ENCODE measurements at regions not wholly inside any gene's neighbourhood (a gene's known extent, or its start where the extent isn't known, plus 50 kb on each side); places are given as distances from the start of the nearest gene placed in this dataset.
"Not testable (repeated sequence)": the region's sequence is repeated elsewhere in the genome, so short reads cannot be mapped to it uniquely, and the experiment has no call there.

DNA sequence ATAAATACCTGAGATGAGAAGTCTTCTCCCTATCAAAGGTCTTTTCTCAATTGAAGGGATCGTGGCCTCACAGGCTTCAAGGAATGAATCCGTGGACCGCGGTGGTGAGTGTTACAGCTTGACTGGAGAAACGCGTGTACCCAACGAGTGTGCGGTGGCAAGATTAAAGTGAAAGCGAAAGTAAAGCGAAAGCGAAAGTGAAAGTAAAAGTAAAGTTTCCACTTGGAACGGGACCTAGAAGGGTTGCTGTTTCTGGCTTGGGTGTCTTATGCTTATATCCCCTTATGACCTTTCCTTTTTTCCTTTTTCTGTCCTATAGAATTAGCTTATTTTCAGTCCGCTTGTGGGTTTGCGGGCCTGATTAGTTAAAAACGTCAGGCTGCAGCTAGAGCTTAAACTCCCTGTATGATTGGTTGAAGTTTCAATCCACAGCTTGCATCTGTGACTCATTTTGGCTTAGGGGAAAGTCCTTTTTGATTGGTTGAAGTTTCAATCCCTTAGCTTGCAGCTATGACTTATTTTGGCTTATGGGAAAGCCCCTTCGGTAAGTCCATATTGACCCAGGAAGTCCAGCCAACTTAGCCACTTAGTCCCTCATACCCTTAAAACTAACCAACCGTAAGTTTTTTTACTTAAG is 924.3 kb upstream of the CDH10 start:
- DNase-seq, result no peak

DNA sequence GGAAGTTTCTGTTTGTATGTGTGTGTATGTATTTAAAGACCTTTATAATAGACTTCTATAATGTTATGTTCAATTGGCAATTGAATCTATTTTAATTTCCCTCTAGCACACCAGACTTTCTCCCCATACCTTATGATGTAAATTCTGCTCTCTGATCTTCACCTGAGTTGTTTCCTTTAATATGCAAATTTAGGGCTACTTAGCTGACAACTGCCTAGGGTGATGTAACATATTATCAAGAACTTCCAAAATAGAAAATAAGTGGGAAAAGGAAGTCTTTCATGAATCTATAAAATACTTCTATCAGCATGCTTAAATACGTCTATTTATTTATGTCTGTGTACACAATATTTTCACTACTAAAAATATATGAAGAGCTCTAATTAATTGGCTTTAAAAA is 923.5 kb upstream of the CDH10 start:
- DNase-seq, result no peak

DNA sequence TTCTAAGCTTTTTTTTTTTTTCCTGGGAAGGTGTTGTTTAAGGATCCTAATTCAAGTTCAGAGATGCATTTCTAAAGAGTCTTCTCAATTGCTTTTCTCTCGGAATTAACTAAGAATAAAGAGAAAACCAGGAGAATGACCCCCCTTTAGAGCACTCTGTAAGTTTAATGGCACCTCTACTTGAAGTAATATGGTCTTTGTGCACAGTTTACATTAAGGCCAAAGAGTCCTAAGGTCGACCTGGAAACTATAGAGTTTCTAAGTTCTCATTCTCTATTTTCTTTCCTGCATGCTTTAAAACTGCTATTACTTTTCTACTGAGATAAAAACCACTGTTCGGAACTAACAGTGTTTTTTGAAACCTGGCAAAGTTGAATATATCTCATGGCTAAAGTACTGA is 923.1 kb upstream of the CDH10 start:
- DNase-seq, result no peak

DNA sequence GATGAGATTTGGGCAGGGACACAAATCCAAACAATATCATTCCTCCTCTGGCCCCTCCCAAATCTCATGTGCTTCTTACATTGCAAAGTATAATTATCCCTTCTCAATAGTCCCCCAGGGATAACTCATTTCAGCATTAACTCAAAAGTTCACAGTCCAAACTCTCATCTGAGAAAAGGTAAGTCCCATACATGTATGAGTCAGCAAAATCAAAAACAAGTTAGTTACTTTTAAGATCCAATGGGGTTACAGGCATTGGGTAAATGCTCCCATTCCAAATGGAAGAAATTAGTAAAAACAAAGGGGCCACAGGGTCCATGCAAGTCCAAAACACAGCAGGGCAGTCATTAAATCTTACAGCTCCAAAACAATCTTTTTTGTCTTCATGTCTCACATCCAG is 917.9 kb upstream of the CDH10 start:
- DNase-seq, result no peak

DNA sequence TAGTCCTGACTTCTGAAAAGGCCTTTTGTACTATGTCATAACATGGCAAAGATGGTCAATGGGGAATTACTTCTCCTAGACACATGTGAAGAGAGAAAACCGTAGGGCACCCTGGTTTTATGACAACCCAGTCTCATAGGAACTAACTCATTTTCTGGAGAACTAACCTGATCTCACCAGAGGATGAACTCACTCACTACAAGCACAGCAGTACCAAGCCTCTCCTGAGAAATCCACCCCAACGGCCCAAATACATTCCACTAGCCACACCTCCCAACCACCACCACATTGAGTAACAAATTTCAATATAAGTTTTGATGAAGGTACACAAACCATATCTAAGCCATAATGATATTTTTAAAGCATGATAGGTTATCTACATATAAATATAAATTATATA is 909.3 kb upstream of the CDH10 start:
- DNase-seq, result no peak

DNA sequence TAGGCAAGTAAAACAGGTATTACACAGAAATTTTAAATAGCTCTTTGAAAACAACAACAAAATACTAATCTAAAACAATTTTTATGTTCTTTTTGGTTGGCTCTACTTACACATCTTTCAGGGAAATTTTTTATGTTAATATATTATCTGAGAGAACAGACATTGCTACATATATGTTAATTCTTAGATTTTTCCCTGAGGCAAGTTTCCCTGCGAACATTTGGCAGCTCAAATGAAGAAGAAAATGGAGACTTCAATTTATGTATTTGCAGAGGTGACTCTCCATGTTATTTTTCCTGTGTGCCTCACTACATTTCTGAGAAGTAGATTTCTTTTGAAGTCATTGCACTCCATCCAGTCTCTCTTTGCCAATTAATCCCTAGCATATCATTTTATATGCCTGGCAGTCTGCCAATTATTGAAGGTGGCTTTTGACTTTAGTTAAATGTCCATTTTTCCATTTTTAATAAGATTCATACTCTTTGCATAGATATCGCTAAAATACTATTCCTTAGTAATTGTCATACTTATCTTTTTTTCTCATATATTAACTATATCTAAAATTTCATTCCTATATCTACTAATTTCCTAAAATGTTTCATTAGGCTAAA is 908.2 kb upstream of the CDH10 start:
- DNase-seq, result no peak

DNA sequence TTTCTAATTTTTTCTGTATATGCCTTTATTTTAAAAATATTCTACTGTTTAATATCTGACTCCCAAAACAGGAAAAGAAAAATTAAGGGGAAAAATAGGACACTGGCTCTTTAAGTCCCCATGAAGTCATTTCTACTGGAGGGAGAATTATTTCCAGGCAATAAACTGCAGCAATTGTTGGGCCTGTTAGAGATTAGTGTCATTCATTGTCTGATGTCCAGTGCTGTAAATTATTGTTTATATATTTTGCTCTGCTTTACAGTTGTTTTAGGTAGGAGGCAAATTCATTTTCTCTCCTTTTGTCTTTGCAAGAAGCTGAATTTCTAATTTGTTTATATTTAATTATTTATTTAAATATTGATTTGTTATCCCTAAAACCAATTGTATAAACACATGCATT is 906.0 kb upstream of the CDH10 start:
- DNase-seq, result no peak

DNA sequence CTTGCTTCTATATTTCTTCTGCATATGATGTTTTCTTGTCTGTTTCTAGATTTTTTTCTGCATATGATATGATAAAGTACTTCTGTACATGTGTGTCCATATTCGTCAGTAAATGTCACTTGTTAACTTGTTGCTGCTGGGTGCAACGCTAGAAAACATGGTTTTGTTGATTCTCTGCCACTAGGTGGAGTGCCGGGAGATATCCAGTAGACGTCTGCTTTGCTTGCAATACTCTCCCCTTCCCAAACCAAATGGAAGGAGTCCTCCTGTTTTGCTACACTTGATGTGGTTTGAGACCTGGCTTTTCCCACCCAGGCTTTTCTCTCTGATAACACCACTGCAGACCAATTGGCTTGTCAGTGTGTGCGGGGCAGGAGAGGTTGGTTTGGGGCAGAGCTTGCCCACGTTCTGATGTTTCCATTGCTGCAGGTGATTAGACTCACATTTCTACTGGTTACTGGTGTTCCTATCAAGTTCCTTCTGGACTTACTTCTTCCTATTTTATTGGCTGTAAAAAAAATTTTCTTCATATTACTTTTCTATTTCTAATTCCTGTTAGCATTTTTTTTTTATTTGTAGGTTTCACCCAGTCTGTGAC is 900.0 kb upstream of the CDH10 start:
- DNase-seq, result no peak

DNA sequence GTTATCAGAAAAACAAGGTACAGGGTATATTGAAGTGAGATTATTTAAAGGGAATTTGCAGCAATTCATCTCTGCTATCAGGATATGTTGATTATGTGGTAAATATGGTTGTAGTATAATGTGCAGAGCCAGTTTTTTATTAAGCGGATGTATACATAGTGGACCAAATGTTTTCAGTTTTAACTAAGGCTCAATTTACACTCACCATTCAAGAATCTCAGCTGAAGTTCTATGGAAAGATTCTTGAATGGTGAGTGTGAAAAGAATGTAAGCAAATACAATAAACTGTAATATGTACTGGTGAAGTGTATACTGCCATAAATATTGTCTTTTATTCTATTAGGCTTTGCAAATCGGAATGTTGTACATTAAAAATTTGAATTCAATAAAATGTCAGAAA is 895.9 kb upstream of the CDH10 start:
- no peak for DNase-seq

DNA sequence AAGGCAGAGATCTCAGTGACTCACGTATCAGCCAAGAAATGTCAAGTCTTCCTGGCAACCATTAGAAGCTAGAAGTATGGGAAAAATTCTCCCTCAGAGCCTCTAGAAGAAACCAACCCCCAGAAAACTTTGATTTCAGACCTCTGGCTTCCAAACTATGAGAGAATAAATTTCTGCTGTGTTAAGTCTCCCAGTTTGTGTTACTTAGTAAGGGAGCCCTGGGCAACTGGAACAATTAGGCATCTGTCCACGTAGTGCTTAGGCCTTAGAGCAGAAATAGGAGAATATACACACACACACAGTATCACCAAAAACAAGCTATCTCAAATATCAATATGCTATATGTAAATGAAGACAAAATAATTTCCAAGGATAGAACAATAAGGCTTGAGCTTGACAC is 894.8 kb upstream of the CDH10 start:
- no peak for DNase-seq

DNA sequence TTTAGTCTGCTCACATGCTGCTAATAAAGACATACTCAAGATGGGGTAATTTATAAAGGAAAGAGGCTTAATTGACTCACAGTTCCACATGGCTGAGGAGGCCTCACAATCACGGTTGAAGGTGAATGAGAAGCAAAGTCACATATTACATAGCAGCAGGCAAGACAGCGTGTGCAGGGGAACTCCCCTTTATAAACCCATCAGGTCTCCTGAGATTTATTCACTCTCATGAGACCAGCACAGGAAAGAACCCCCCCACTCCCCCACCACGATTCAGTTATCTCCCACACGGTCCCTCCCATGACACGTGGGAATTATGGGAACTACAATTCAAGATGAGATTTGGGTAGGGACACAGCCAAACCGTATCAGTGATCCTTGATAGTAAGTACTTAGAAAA is 891.7 kb upstream of the CDH10 start:
- DNase-seq, result not testable (repeated sequence)

DNA sequence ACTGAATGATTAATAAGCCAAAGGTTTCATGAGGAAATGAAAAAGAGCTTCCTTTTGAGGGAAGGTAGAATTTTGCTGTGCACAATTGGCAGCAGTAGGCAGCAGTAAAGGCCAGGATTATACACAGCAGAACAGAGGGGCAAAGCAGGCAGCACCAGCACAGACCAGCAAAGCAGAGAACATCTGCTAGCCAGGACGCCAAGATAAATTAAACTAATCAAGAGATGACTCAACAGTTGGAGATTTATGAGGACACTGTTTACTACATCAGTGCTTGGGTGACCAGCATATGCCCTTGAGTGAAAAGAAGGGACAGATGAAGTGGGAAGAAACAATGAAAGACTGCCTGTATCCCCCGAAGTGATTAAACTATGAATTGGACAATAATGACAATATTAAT is 871.4 kb upstream of the CDH10 start:
- no peak for DNase-seq

DNA sequence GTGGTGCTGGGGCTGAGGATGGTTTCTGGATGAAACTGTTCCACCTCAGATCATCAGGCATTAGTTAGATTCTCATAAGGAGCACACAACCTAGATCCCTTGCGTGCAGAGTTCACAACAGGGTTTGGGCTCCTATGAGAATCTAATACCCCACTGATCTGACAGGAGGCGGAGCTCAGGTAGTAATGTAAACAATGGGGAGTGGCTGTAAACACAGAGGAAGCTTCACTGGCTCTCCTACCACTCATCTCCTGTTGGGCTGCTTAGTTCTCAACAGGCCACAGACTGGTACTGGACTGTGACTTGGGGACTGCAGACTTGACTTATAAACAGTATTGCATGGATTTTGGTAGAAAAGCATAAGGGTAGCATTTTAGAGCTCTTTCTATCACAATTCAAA is 870.7 kb upstream of the CDH10 start:
- DNase-seq, result no peak

DNA sequence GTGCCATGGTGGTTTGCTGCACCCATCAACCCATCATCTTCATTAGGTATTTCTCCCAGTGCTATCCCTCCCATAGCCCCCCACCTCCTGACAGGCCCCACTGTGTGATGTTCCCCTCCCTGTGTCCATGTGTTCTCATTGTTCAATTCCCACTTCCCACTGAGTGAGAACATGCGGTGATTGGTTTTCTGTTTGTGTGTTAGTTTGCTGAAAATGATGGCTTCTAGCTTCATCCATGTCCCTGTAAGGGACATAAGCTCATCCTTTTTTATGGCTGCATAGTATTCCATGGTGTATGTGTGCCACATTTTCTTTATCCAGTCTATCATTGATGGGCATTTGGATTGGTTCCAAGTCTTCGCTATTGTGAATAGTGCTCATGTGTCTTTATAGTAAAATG is 865.9 kb upstream of the CDH10 start:
- DNase-seq, result not testable (repeated sequence)

DNA sequence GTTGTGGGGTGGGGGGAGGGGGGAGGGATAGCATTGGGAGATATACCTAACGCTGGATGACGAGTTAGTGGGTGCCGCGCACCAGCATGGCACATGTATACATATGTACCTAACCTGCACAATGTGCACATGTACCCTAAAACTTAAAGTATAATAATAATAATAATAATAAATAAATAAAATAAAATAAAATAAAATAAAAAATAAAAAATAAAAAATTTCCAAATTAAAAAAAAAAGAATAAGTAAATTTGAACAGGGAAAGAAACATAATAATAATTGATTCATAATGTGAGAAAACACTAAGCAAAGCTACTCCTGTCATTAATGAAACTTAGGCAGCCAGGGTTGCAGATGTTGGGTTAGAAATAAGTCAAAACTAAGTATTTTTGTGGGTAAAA is 863.2 kb upstream of the CDH10 start:
- DNase-seq, result not testable (repeated sequence)

DNA sequence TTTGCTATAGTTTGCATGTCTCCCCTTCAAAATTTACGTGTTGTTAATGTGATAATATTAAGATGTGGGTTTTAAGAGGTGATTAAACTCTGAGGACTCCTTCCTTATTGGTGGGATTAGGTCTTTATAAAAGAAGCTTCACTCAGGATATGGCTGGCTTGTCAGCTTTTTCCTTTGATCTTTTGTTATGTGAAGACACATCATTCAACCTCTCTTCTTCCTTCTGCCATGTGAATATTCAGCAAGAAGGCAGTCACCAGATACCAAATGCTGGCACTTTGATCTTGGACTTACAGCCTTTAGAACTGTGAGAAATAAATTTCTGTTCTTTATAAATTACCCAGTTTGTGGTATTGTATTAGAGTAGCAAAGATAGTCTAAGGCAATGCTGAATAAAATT is 855.9 kb upstream of the CDH10 start:
- no peak for DNase-seq

DNA sequence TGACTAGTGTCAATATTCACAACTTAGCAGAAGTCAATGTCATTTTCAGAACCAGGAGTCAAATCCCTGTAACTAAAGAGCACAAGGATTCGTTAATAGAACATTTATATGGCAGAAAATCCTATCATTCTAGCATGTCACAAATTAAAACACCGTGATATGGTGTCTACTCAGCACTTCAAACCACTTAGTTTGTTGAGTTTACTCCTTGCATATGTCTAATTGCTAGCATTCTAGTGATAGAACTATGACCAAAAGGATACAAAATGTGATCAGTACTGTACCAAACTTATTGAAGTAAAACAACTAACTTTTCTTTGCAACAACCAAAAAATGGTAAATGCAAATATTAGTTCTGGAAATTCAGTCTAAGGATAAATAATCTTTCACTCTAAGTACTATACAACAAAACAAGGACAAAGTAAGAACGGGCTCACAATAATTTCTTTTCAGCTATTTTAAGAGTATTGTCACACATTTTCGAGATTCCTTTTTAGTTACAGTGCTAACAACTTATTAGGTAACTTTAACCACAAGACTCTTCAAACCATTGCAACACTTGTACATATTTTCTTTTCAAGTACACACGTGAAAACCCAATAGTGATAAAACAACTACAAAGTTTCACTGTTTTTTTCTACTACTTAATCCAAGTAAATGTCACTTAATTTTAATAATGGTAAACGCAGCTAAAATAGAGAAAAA is 845.2 kb upstream of the CDH10 start:
- no peak for DNase-seq

DNA sequence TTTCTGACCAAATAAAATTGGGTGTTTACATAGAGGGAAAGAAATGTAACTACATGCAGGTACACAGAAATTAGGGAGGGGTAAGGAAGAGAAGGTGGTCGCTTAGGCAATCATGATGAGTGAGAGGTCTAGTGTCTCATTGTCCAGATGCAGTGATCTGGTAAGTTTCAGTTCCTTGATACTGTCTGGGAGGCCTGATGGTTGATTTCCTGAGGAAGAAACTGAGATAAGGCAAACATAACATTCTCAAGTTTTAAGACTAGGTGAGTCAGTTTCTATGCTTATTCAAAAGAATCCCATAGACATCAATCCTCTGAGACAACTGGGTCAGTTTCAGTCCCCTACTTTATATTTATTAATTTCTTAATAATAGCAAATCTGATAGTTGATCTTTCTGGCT is 843.3 kb upstream of the CDH10 start:
- DNase-seq, result no peak

DNA sequence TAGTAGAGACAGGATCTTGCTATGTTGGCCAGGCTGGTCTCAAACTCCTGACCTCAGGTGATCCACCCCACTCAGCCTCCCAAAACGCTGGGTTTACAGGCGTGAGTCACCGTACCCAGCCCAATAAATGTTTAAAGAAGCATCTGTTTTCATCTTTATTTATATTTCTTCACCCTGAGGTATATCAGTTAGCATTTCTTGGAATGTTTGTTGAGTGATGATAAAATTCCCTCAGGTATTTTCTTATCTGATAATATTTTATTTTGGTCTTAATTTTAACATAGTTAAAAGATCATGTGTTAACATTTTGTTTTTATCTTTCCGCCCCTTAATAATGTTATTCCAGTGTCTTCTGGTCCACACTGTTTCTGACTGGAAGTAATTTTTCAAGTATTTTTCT is 839.6 kb upstream of the CDH10 start:
- no peak for DNase-seq

DNA sequence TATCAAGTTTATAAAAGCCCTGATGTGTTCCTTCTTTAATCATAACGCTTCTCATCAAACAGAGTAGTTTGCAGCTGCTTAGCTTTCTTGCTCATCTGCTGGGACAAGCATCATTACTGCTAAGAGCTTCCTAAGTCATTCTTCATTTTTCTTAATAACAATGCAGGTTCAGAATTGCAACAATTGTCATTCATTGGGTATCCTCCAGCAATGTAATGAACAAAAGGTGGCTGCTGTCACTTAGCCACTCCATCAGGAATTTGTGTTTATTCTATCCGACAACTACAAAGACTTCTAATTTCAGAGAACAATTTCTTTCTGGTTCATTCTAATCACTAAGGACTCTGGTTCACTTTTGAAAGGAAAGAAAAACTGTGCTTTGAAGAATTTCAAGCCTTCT is 836.7 kb upstream of the CDH10 start:
- no peak for DNase-seq

DNA sequence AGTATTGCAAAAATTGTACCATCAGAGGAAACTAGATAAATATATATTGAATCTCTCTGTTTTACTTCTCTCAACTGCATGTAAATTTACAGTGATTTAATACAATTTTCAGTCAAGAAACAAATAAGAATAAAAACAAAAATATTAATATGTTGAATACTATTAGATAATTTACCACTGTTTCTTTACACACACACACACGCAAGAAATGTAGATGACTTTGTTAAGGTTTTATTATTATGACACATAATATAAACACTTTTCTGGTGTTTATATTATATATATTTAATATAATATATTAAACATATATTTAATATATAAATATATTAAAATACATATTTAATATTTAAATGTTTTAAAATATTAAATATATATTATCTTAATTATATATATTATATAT is 814.3 kb upstream of the CDH10 start:
- no peak for DNase-seq

DNA sequence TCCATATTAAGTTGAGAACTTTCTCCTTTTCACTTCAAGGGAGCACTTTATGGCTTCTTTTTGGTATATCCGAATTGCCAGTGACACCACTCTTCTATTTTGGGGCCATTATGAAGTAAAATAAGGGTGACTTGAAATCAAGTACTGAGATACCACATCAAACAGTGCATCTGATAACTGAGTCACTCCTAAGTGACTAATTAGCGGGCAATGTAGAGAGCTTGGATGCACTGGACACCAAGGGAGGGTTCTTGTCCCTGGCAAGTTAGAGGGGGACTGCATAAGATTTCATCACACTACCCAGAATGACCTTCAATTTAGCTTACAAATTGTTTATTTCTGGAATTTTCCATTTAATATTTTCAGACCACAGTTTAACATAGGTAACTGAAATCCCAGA is 813.9 kb upstream of the CDH10 start:
- DNase-seq, result no peak

DNA sequence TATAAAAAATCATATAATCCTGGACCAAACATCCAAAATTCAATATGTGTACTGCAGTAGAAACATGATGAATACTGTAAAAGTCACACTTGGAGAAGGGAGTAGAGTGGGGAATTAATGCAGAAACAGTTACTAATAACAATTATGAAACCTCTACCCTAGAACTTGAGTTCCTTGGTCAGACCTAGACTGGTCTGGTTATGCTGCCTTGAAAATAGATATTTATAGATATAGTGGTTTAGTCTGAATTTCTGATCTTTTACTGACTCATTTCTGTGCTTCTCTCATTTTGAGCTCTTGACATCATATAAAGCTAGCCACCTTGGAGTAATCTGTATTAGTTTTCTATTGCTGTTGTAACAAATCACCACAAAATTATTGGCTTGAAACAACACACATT is 808.7 kb upstream of the CDH10 start:
- DNase-seq, result no peak

DNA sequence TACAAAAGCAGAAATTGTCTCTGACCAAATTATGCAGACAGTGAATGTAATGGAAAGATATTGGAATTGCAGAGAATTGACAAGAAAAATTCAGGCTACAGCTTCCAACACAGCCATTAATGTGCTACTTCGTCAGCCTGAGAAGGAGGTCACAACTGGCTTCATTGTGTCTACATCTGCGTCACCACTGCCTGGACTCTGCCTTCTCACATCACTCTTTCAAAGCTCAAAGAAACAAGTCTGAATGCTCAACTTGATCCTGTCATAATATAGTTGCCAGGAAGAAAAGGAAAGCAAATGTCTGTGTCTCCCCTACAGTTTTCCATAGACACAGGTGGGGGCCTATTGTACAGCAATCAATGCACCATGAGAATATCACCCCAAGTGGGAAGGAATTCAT is 806.5 kb upstream of the CDH10 start:
- no peak for DNase-seq

All from GF-D8 (cell line).